Prostate gland (tissue), 2 donors: ENCODE measurements at regions not wholly inside any gene's neighbourhood (a gene's known extent, or its start where the extent isn't known, plus 50 kb on each side); places are given as distances from the start of the nearest gene placed in this dataset.

Source experiments
- DNase-seq: peaks from one replicate; pipeline ENCODE4 v3.0.0-alpha.2; 2019; ENCODE audit warnings: low spot score
- H3K27ac ChIP-seq, 2 donors: fragments of 200-600 bp; sonication (generic); 2 replicates each; pipeline ENCODE4 v1.5.1; 2017 to 2019
- H3K27me3 ChIP-seq: fragments of 200-600 bp; sonication (generic); replicated peaks from 2 replicates; pipeline ENCODE4 v1.5.1; 2019; ENCODE audit not compliant: insufficient read depth
- H3K36me3 ChIP-seq, 2 donors: fragments of 200-600 bp; sonication (generic); 1 replicate in 1 of 2; 2 replicates in 1 of 2; pipeline versions ENCODE4 v1.5.1 to v1.8.1; 2017 to 2019
- H3K4me1 ChIP-seq: fragments of 200-600 bp; sonication (generic); replicated peaks from 2 replicates; pipeline ENCODE4 v1.5.1; 2019
- H3K4me3 ChIP-seq, 2 donors: fragments of 200-600 bp; sonication (generic); 2 replicates each; pipeline ENCODE4 v1.5.1; 2017 to 2019
- H3K9me3 ChIP-seq: fragments of 200-600 bp; sonication (generic); 2 replicates; pipeline ENCODE4 v1.5.1; 2017
- POLR2A ChIP-seq: fragments of 450-650 bp; IDR thresholded peaks from one replicate; pipeline ENCODE4 v1.6.1; 2016; ENCODE audit warnings: antibody characterized with exemption, mild to moderate bottlenecking
- POLR2AphosphoS5 ChIP-seq: sonication (generic); formaldehyde crosslinking; IDR thresholded peaks from one replicate; pipeline ENCODE4 v1.6.1; 2017; ENCODE audit warnings: antibody characterized with exemption
- WGBS: methylation state at CpG from one replicate; pipeline ENCODE4 v1.1.5; 2018; 5-methylcytosine and 5-hydroxymethylcytosine counted together
- intact Hi-C: fragments of 100-400 bp; cut with DNase I; formaldehyde crosslinking; loops from one replicate; pipeline ENCODE4 v1.14.2; 2022
- TF ChIP-seq, protein P1 (sequence below), 4 experiments: fragments of 200-600 bp in 2 of 4; fragments of 450-650 bp in 2 of 4; sonication (generic) in 2 of 4; IDR thresholded peaks; 1 replicate in 3 of 4; 2 replicates in 1 of 4; pipeline ENCODE4 v1.5.1; 2016 to 2019; ENCODE audit warnings: antibody characterized with exemption in 4 of 4, mild to moderate bottlenecking in 2 of 4, moderate library complexity in 2 of 4

GRCh38 chr17:37802712-37803416, 58.0 kb upstream of the HNF1B start:
- H3K27me3 ChIP-seq, result no peaks in the 10 kb centered on the region
- no peaks in the 10 kb centered on the region for H3K36me3 ChIP-seq
- no peaks in the 10 kb centered on the region for H3K9me3 ChIP-seq
- DNase-seq, result peak; percentile 11
- peaks cover 7% of the 10 kb centered on the region for H3K4me1 ChIP-seq
- H3K4me3 ChIP-seq, result no peak overlapping the region
- TF ChIP-seq POLR2A, result no peak
- peak; percentile 52 for TF ChIP-seq POLR2AphosphoS5
- TF ChIP-seq, protein P1, sequence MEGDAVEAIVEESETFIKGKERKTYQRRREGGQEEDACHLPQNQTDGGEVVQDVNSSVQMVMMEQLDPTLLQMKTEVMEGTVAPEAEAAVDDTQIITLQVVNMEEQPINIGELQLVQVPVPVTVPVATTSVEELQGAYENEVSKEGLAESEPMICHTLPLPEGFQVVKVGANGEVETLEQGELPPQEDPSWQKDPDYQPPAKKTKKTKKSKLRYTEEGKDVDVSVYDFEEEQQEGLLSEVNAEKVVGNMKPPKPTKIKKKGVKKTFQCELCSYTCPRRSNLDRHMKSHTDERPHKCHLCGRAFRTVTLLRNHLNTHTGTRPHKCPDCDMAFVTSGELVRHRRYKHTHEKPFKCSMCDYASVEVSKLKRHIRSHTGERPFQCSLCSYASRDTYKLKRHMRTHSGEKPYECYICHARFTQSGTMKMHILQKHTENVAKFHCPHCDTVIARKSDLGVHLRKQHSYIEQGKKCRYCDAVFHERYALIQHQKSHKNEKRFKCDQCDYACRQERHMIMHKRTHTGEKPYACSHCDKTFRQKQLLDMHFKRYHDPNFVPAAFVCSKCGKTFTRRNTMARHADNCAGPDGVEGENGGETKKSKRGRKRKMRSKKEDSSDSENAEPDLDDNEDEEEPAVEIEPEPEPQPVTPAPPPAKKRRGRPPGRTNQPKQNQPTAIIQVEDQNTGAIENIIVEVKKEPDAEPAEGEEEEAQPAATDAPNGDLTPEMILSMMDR (IDR thresholded peaks at IDR 0.05), result no peak
- H3K27ac ChIP-seq, result no peak overlapping the region
- intact Hi-C loops, result no loop called here
- 7% methylated on average over 1 of the region's 1 CpG for WGBS

DNA sequence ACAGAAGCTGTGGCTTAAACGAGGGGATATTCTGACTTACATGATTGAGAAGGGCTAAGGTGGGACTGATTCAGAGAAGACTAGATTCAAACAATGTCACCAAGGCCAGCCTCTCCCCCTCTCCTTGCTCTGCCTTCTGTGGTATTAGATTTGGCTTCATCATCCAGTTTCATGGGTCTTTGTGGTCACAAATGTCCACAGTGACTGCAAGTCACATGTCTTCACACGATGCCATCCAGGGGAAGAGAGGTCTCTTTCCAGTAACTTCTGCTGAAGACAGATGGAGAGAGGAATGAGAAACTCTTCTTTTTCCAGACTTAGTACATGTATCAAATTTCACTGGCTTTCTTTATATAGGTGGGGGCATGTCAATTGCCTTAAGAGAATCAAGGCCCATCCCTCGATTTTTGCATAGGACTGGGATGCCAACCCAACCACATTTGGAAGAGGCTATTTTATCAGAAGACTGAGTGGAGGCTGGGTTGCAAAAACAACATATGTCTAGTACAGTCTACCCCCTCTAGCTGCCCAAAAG, 57.3 kb upstream of the HNF1B start:
- intact Hi-C loops, result no loop called here
- H3K27ac ChIP-seq, result no peak overlapping the region
- peaks cover 7% of the 10 kb centered on the region for H3K4me1 ChIP-seq
- DNase-seq, result no peak
- no peaks in the 10 kb centered on the region for H3K36me3 ChIP-seq
- no peak overlapping the region for H3K4me3 ChIP-seq
- 62% methylated on average over 3 of the region's 3 CpGs for WGBS
- no peaks in the 10 kb centered on the region for H3K9me3 ChIP-seq
- TF ChIP-seq, protein P1 (IDR thresholded peaks at IDR 0.05), result no peak
- no peak for TF ChIP-seq POLR2AphosphoS5
- no peaks in the 10 kb centered on the region for H3K27me3 ChIP-seq

- Histone ChIP-seq H3K27me3 (no peaks in the 10 kb centered on the region), H3K36me3 (no peaks in the 10 kb centered on the region), H3K27ac (no peak overlapping the region), H3K9me3 (no peaks in the 10 kb centered on the region), H3K4me1 (peaks cover 7% of the 10 kb centered on the region), H3K4me3 (no peak overlapping the region)
- DNase-seq, result no peak
- intact Hi-C loops, result no loop called here
- 25% methylated on average over 5 of the region's 5 CpGs for WGBS
- TF ChIP-seq POLR2A, result no peak
- no peak for TF ChIP-seq POLR2AphosphoS5
- TF ChIP-seq, protein P1 (IDR thresholded peaks at IDR 0.05), result no peak
Measured at GRCh38 chr17:37801171-37801570, 56.3 kb upstream of the HNF1B start.

- H3K4me1 ChIP-seq, result no peaks in the 10 kb centered on the region
- TF ChIP-seq, protein P1 (IDR thresholded peaks at IDR 0.05), result no peak
- no peak for TF ChIP-seq POLR2A
- TF ChIP-seq POLR2AphosphoS5, result no peak
- intact Hi-C loops, result no loop called here
Measured at GRCh38 chr17:37797206-37797605, 52.3 kb upstream of the HNF1B start.

DNA sequence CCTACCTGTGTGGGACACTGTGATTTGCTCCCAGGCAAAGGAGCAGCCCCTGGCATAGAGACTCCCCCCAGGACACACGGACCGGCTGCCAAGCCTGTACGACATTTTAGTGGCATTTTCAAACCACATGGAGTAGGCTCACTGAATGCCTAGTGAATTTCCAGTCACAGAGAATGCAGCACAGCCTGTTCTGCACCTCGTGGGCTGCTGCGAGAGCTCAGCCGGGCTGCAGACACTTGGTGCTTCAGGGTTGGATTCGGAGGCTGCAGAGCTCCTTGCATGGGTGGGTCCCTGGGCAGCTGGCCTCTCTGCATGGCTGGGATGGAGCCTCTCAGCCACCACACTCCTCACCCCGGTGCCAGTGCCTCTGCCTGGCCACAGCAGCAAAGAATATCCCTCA, 51.2 kb upstream of the HNF1B start:
- Histone ChIP-seq H3K9me3 (no peaks in the 10 kb centered on the region), H3K4me1 (no peaks in the 10 kb centered on the region), H3K36me3 (no peaks in the 10 kb centered on the region), H3K27me3 (no peaks in the 10 kb centered on the region), H3K4me3 (no peak overlapping the region), H3K27ac (no peak overlapping the region)
- TF ChIP-seq, protein P1 (IDR thresholded peaks at IDR 0.05), result no peak
- TF ChIP-seq POLR2AphosphoS5 (no peak), POLR2A (no peak)
- DNase-seq, result no peak
- WGBS, result 65% methylated on average over 8 of the region's 8 CpGs
- intact Hi-C loops, result no loop called here

More at GRCh38 chr17:37797206-37797605, 52.3 kb upstream of the HNF1B start:
- H3K4me3 ChIP-seq, result no peak overlapping the region
- H3K27me3 ChIP-seq, result no peaks in the 10 kb centered on the region
- DNase-seq, result no peak
- no peaks in the 10 kb centered on the region for H3K36me3 ChIP-seq
- no peak overlapping the region for H3K27ac ChIP-seq
- no peaks in the 10 kb centered on the region for H3K9me3 ChIP-seq
